ENCODE measurements at regions not wholly inside any gene's neighbourhood (a gene's known extent, or its start where the extent isn't known, plus 50 kb on each side); places are given as distances from the start of the nearest gene placed in this dataset.

GRCh38 chr10:100645613-100646392, 99.6 kb upstream of the PAX2 start:
- DNase-seq (no peak), ATAC-seq (ENCODE audit: low read depth) (no peak)
- ChIA-PET CTCF (no interaction called here), POLR2A (ENCODE audit: unreplicated experiment) (no interaction called here)
- Histone ChIP-seq H3K9ac (ENCODE audit: low read depth, low read length) (no peak overlapping the region), H2BK5ac (ENCODE audit: low read depth, low read length, poor library complexity, severe bottlenecking) (no peak overlapping the region), H2AK5ac (ENCODE audit: low read depth, low read length) (no peak overlapping the region), H3K4me3 (ENCODE audit: insufficient read depth, low read depth, low read length) (no peak overlapping the region), H3K27ac (ENCODE audit: insufficient read depth, low read length) (no peak overlapping the region), H3K18ac (ENCODE audit: low read depth, low read length) (no peak overlapping the region), H3K23ac (ENCODE audit: low read depth, low read length) (no peak overlapping the region), H2BK20ac (ENCODE audit: low read depth, low read length) (no peak overlapping the region), H3K79me1 (ENCODE audit: low read depth in 1 of 2, low read length in 2 of 2) (no peaks in the 10 kb centered on the region), H2AFZ (replicated peaks; ENCODE audit: low read length, poor library complexity) (no peak overlapping the region), H3K4me2 (ENCODE audit: low read depth, low read length) (no peak overlapping the region), H2BK15ac (ENCODE audit: low read depth, low read length) (no peak overlapping the region), H3K27me3 (ENCODE audit: control insufficient read depth, insufficient read depth, low read length) (peaks cover 17% of the 10 kb centered on the region), H4K5ac (ENCODE audit: low read depth, low read length) (no peak overlapping the region), H3K4me1 (ENCODE audit: control insufficient read depth, insufficient read depth, low read length) (no peaks in the 10 kb centered on the region), H3K36me3 (ENCODE audit: control insufficient read depth, insufficient read depth, low read length) (no peaks in the 10 kb centered on the region), H4K8ac (ENCODE audit: low read depth in 2 of 2, low read length in 2 of 2) (no peak overlapping the region), H4K91ac (ENCODE audit: insufficient read depth, low read depth, low read length) (no peak overlapping the region), H4K20me1 (ENCODE audit: insufficient read depth, low read length) (no peaks in the 10 kb centered on the region), H3K4ac (ENCODE audit: low read depth, low read length) (no peak overlapping the region), H3K9me3 (ENCODE audit: control insufficient read depth, insufficient read depth, low read length) (no peaks in the 10 kb centered on the region), H3K9me1 (ENCODE audit: insufficient read depth, low read length) (no peaks in the 10 kb centered on the region), H3K14ac (replicated peaks; ENCODE audit: low read depth, low read length) (no peak overlapping the region), H2AK9ac (replicated peaks; ENCODE audit: low read depth, low read length, poor library complexity) (no peak overlapping the region), H3K56ac (ENCODE audit: extremely low read depth, insufficient read depth, low read length) (no peak overlapping the region), H2BK120ac (ENCODE audit: low read depth, low read length) (no peak overlapping the region)
- intact Hi-C loops (cut with micrococcal nuclease) = no loop called here
- no peak for TF ChIP-seq RCOR1 (IDR thresholded peaks at IDR 0.05; ENCODE audit: insufficient replicate concordance, low read length)
- TF ChIP-seq SMC3 (IDR thresholded peaks at IDR 0.05; ENCODE audit: low read depth, low read length) = no peak
- no peak for TF ChIP-seq FOS (IDR thresholded peaks at IDR 0.05; ENCODE audit: low read depth, low read length)
- no peak for TF ChIP-seq USF2 (IDR thresholded peaks at IDR 0.05; ENCODE audit: low read depth, low read length)
- in situ Hi-C loops (cut with MboI; ENCODE audit: low sequenced_read_pairs) = no loop called here
- dilution Hi-C loops (cut with HindIII; ENCODE audit: low sequenced_read_pairs, unreplicated experiment) = no loop called here
- no TSS peak for BruUV-seq (replicated peaks)
- 33% methylated on average over 3 of the region's 12 CpGs; no CpG with 5 or more reads in 1 of the 2 experiments for WGBS, 2 experiments (ENCODE audit: extremely low coverage in 2 of 2, insufficient read length in 1 of 2)
